A549 (cell line): ENCODE measurements at regions not wholly inside any gene's neighbourhood (a gene's known extent, or its start where the extent isn't known, plus 50 kb on each side); places are given as distances from the start of the nearest gene placed in this dataset.
A peak's percentile ranks its signal among the peaks of the same experiment; 100 is the strongest.

Experiments
- ATAC-seq, 2 experiments: fragments of 200-7000 bp in 1 of 2; fragments of >200 bp in 1 of 2; cut with Nextera tagmentation in 1 of 2; cut with Tn5 transposase in 1 of 2; 3 replicates each; pipeline versions ENCODE4 v1.8.0 to v1.9.1; 2018 to 2020; ENCODE audit warnings: mild to moderate bottlenecking in 1 of 2, moderate library complexity in 1 of 2
- CTCF ChIA-PET: fragments of 300-600 bp; sonication (Branson Sonifier 250); formaldehyde crosslinking; extraction: SDS; loops from one replicate; lab custom pipeline; 2021; ENCODE audit warnings: antibody characterized with exemption, inconsistent platforms; lab: Yijun Ruan, JAX
- POLR2A ChIA-PET: fragments of 350-600 bp; formaldehyde crosslinking; extraction: SDS; loops from one replicate; lab custom pipeline; 2021; ENCODE audit warnings: antibody characterized with exemption, inconsistent platforms; lab: Yijun Ruan, JAX
- DNase-seq, 2 experiments: peaks; one replicate each; pipeline versions ENCODE4 v3.0.0 to v3.0.0-alpha.2; 2011 to 2016; ENCODE audit warnings: low read depth in 1 of 2, low spot score in 1 of 2
- FAIRE-seq: peaks from 2 replicates; lab custom pipeline; 2011; peaks lifted over from hg19 to GRCh38; lab: Jason Lieb, UNC
- H3K27ac ChIP-seq, 2 experiments: fragments of >200 bp; sonication (Bioruptor Twin); formaldehyde crosslinking; 3 replicates each; pipeline ENCODE4 v1.5.1; 2016 to 2017
- H3K4me1 ChIP-seq: fragments of >200 bp; sonication (Bioruptor Twin); formaldehyde crosslinking; 3 replicates; pipeline ENCODE4 v1.6.1; 2016
- H3K4me2 ChIP-seq: fragments of >200 bp; sonication (Bioruptor Twin); formaldehyde crosslinking; 3 replicates; pipeline ENCODE4 v1.6.1; 2016
- H3K4me3 ChIP-seq: fragments of >200 bp; sonication (Bioruptor Twin); formaldehyde crosslinking; 3 replicates; pipeline ENCODE4 v1.5.1; 2016
- H3K9me3 ChIP-seq: fragments of >200 bp; sonication (Bioruptor Twin); formaldehyde crosslinking; 3 replicates; pipeline ENCODE4 v1.6.1; 2016
- CBX2 ChIP-seq: fragments of 200-600 bp; sonication (generic); IDR thresholded peaks from 2 replicates; pipeline ENCODE4 v1.6.1; 2016; ENCODE audit warnings: low read depth, mild to moderate bottlenecking, borderline replicate concordance
- CBX8 ChIP-seq: fragments of 200-600 bp; sonication (generic); IDR thresholded peaks from 2 replicates; pipeline ENCODE4 v1.6.1; 2016
- EHMT2 ChIP-seq: fragments of 200-600 bp; sonication (generic); IDR thresholded peaks from 2 replicates; pipeline ENCODE4 v1.6.1; 2016; ENCODE audit warnings: antibody characterized with exemption, low read depth, mild to moderate bottlenecking, moderate library complexity
- ESRRA ChIP-seq: fragments of 150-350 bp; IDR thresholded peaks from 2 replicates; pipeline ENCODE4 v1.6.1; 2014; ENCODE audit warnings: mild to moderate bottlenecking, low read length, borderline replicate concordance
- FOSB ChIP-seq: fragments of 250-450 bp; sonication (Bioruptor Pico); IDR thresholded peaks from 2 replicates; pipeline ENCODE4 v1.5.0; 2020; ENCODE audit warnings: mild to moderate bottlenecking, moderate library complexity
- FOSL2 ChIP-seq, 2 experiments: fragments of 450-650 bp in 1 of 2; fragments of >200 bp in 1 of 2; sonication (Bioruptor Twin) in 1 of 2; formaldehyde crosslinking; IDR thresholded peaks; 2 replicates each; pipeline versions ENCODE4 v1.5.0 to v1.6.1; 2016 to 2020; ENCODE audit warnings: mild to moderate bottlenecking in 1 of 2, moderate library complexity in 1 of 2
- HDAC2 ChIP-seq: fragments of 200-600 bp; sonication (generic); IDR thresholded peaks from 2 replicates; pipeline ENCODE4 v1.6.1; 2016
- HOXA7 ChIP-seq: fragments of 250-450 bp; sonication (Bioruptor Pico); IDR thresholded peaks from 2 replicates; pipeline ENCODE4 v1.5.0; 2020; ENCODE audit warnings: mild to moderate bottlenecking, moderate library complexity
- JUNB ChIP-seq: fragments of >200 bp; sonication (Bioruptor Twin); formaldehyde crosslinking; IDR thresholded peaks from 2 replicates; pipeline ENCODE4 v1.6.1; 2016
- KDM1A ChIP-seq: fragments of 200-600 bp; sonication (generic); IDR thresholded peaks from 2 replicates; pipeline ENCODE4 v1.6.1; 2016; ENCODE audit warnings: low read depth, mild to moderate bottlenecking
- MAFK ChIP-seq: fragments of 450-650 bp; IDR thresholded peaks from 2 replicates; pipeline ENCODE4 v1.6.1; 2014; ENCODE audit not compliant: partially characterized antibody
- MAZ ChIP-seq: fragments of 150-350 bp; IDR thresholded peaks from 2 replicates; pipeline ENCODE4 v1.6.1; 2014; ENCODE audit warnings: antibody characterized with exemption, low read depth, low read length, borderline replicate concordance
- PHF8 ChIP-seq: fragments of 200-600 bp; sonication (generic); IDR thresholded peaks from 2 replicates; pipeline ENCODE4 v1.6.1; 2016; ENCODE audit warnings: low read depth, mild to moderate bottlenecking, antibody characterized with exemption, moderate library complexity, borderline replicate concordance
- POLR2A ChIP-seq: IDR thresholded peaks from 2 replicates; pipeline ENCODE4 v1.6.1; 2012; ENCODE audit warnings: mild to moderate bottlenecking, low read length
- RNF2 ChIP-seq: fragments of 200-600 bp; sonication (generic); IDR thresholded peaks from 2 replicates; pipeline ENCODE4 v1.6.1; 2016; ENCODE audit warnings: low read depth, mild to moderate bottlenecking, antibody characterized with exemption, moderate library complexity, borderline replicate concordance
- ZC3H11A ChIP-seq: fragments of 450-650 bp; IDR thresholded peaks from 2 replicates; pipeline ENCODE4 v1.6.1; 2014; ENCODE audit warnings: antibody characterized with exemption, mild to moderate bottlenecking
- ZFP36 ChIP-seq: fragments of 450-650 bp; IDR thresholded peaks from 2 replicates; pipeline ENCODE4 v1.6.1; 2014; ENCODE audit warnings: borderline replicate concordance; ENCODE audit not compliant: partially characterized antibody
- ZNF302 ChIP-seq: fragments of 250-450 bp; sonication (Bioruptor Pico); IDR thresholded peaks from 2 replicates; pipeline ENCODE4 v1.9.0; 2021; ENCODE audit warnings: inconsistent platforms, mild to moderate bottlenecking, moderate library complexity
- WGBS: methylation state at CpG from one replicate; pipeline ENCODE4 v1.1.6; 2017; ENCODE audit errors: missing lambda C conversion rate; 5-methylcytosine and 5-hydroxymethylcytosine counted together
- TF ChIP-seq, protein P1 (sequence below): fragments of >200 bp; sonication (Bioruptor Twin); formaldehyde crosslinking; IDR thresholded peaks from 3 replicates; pipeline ENCODE4 v1.6.1; 2016
- TF ChIP-seq, protein P2 (sequence below): IDR thresholded peaks from 2 replicates; pipeline ENCODE4 v1.6.1; 2012; ENCODE audit warnings: low read depth, borderline replicate concordance
- TF ChIP-seq, protein P3 (sequence below): IDR thresholded peaks from 2 replicates; pipeline ENCODE4 v1.6.1; 2012
- TF ChIP-seq, protein P4 (sequence below): IDR thresholded peaks from 2 replicates; pipeline ENCODE4 v1.6.1; 2012
- TF ChIP-seq, protein P5 (sequence below): fragments of 250-450 bp; sonication (Bioruptor Pico); IDR thresholded peaks from 2 replicates; pipeline ENCODE4 v1.5.0; 2021; ENCODE audit warnings: mild to moderate bottlenecking, moderate library complexity, borderline replicate concordance
- TF ChIP-seq, protein P6 (sequence below): fragments of >200 bp; sonication (Bioruptor Twin); formaldehyde crosslinking; IDR thresholded peaks from 2 replicates; pipeline ENCODE4 v1.6.1; 2016

DNA sequence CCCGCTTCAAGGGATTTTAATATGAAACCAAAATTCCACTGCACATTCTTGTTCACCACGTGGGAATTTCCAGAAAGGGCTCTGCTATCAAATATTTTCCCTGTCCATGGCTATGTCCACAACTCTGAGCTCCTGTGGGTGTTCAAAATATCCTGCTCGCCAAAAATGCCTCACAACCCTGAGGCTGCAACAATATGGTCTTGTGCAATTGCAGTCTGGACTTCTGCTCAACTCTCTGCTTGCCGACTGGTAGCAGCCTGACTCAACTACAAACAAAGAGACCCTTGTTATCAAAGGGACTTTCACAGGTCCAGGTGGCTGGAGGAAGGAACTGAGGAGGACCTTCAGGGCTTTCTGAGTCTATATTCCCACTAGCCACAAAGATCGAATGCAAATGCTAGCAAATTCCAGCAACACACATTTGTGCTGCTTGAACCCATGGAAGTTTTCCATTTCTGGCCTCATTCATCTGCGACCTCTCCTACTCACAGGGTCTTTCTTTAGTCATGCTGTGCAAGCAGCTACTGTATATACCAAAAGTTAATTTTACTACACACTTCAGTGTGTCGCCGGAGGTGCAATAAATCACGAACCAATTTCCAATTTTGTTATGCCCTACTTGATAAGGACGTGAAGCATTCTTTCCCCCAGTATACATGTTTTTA, 169.2 kb upstream of the SLC30A5 start:
- no peak overlapping the region for H3K4me3 ChIP-seq
- H3K9me3 ChIP-seq: no peaks in the 10 kb centered on the region
- ChIA-PET CTCF (no interaction called here), POLR2A (no interaction called here)
- DNase-seq (no peak), FAIRE-seq (no peak), ATAC-seq (no peak)
- WGBS: 52% methylated on average over 10 of the region's 10 CpGs
- TF ChIP-seq CBX2 (no peak), ZFP36 (no peak), ESRRA (no peak), MAFK (no peak), FOSB (CRISPR knock-in tag) (no peak), PHF8 (no peak), POLR2A (no peak), MAZ (no peak), CBX8 (no peak)
- TF ChIP-seq, protein P1, sequence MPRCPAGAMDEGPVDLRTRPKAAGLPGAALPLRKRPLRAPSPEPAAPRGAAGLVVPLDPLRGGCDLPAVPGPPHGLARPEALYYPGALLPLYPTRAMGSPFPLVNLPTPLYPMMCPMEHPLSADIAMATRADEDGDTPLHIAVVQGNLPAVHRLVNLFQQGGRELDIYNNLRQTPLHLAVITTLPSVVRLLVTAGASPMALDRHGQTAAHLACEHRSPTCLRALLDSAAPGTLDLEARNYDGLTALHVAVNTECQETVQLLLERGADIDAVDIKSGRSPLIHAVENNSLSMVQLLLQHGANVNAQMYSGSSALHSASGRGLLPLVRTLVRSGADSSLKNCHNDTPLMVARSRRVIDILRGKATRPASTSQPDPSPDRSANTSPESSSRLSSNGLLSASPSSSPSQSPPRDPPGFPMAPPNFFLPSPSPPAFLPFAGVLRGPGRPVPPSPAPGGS: no peak
- TF ChIP-seq, protein P2, sequence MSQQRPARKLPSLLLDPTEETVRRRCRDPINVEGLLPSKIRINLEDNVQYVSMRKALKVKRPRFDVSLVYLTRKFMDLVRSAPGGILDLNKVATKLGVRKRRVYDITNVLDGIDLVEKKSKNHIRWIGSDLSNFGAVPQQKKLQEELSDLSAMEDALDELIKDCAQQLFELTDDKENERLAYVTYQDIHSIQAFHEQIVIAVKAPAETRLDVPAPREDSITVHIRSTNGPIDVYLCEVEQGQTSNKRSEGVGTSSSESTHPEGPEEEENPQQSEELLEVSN: no peak
- no peak overlapping the region; the same call in 2 of the 3 replicates for H3K4me2 ChIP-seq
- H3K27ac ChIP-seq: no peak overlapping the region
- 0 out of 3 replicates have a peak, but pooled peaks cover 4% of the 10 kb centered on the region for H3K4me1 ChIP-seq

- Histone ChIP-seq H3K4me2 (no peak overlapping the region), H3K27ac (no peak overlapping the region)
- ATAC-seq (no peak), FAIRE-seq (peak; percentile 13)
- 54% methylated on average over 2 of the region's 2 CpGs for WGBS
- POLR2A ChIA-PET: no interaction called here
- TF ChIP-seq, protein P3, sequence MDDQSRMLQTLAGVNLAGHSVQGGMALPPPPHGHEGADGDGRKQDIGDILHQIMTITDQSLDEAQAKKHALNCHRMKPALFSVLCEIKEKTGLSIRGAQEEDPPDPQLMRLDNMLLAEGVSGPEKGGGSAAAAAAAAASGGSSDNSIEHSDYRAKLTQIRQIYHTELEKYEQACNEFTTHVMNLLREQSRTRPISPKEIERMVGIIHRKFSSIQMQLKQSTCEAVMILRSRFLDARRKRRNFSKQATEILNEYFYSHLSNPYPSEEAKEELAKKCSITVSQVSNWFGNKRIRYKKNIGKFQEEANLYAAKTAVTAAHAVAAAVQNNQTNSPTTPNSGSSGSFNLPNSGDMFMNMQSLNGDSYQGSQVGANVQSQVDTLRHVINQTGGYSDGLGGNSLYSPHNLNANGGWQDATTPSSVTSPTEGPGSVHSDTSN: no peak
- TF ChIP-seq RNF2 (no peak), PHF8 (no peak), ZC3H11A (no peak), FOSL2 (IDR thresholded peaks at IDR 0.05) (no peak), FOSL2 (CRISPR knock-in tag; IDR thresholded peaks at IDR 0.05) (no peak), KDM1A (no peak), ZNF302 (CRISPR knock-in tag) (no peak), EHMT2 (no peak), HDAC2 (no peak), HOXA7 (CRISPR knock-in tag) (no peak), MAZ (no peak), JUNB (no peak)
- TF ChIP-seq, protein P4, sequence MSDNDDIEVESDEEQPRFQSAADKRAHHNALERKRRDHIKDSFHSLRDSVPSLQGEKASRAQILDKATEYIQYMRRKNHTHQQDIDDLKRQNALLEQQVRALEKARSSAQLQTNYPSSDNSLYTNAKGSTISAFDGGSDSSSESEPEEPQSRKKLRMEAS: no peak
- TF ChIP-seq, protein P5, sequence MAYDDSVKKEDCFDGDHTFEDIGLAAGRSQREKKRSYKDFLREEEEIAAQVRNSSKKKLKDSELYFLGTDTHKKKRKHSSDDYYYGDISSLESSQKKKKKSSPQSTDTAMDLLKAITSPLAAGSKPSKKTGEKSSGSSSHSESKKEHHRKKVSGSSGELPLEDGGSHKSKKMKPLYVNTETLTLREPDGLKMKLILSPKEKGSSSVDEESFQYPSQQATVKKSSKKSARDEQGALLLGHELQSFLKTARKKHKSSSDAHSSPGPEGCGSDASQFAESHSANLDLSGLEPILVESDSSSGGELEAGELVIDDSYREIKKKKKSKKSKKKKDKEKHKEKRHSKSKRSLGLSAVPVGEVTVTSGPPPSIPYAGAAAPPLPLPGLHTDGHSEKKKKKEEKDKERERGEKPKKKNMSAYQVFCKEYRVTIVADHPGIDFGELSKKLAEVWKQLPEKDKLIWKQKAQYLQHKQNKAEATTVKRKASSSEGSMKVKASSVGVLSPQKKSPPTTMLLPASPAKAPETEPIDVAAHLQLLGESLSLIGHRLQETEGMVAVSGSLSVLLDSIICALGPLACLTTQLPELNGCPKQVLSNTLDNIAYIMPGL (CRISPR knock-in tag): no peak
- TF ChIP-seq, protein P6, sequence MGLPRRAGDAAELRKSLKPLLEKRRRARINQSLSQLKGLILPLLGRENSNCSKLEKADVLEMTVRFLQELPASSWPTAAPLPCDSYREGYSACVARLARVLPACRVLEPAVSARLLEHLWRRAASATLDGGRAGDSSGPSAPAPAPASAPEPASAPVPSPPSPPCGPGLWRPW: no peak
- TF ChIP-seq, all 56 proteins: peak for 0
- H3K9me3 ChIP-seq: 0 out of 3 replicates have a peak, but pooled peaks cover 9% of the 10 kb centered on the region
- CTCF ChIA-PET: interaction anchor here (0.6 kb wide), 1 partner anchor 211 kb away, joined by 5 read pairs; no protein-coding TSS in a partner anchor
- no peak overlapping the region for H3K4me3 ChIP-seq
- H3K4me1 ChIP-seq: 0 out of 3 replicates have a peak, but pooled peaks cover 4% of the 10 kb centered on the region
- no peak for DNase-seq
Measured at GRCh38 chr5:68928617-68929302, 165.1 kb upstream of the SLC30A5 start.
